H9 (cell line): ENCODE measurements at regions not wholly inside any gene's neighbourhood (a gene's known extent, or its start where the extent isn't known, plus 50 kb on each side); places are given as distances from the start of the nearest gene placed in this dataset.

Experiments
- DNase-seq: peaks from one replicate; pipeline ENCODE4 v3.0.0-alpha.2; 2017
- H2AFZ ChIP-seq: one replicate; pipeline ENCODE4 v1.6.1; 2013; ENCODE audit warnings: mild to moderate bottlenecking, low read length, control low read depth, moderate library complexity
- H2AK5ac ChIP-seq: 2 replicates; pipeline ENCODE4 v1.6.1; 2013; ENCODE audit warnings: low read length, control low read depth, mixed read lengths; ENCODE audit not compliant: insufficient read length
- H2BK120ac ChIP-seq: one replicate; pipeline ENCODE4 v1.6.1; 2013; ENCODE audit warnings: low read depth, mild to moderate bottlenecking, low read length, control low read depth, inconsistent platforms; ENCODE audit not compliant: poor library complexity, severe bottlenecking
- H2BK12ac ChIP-seq: 2 replicates; pipeline ENCODE4 v1.6.1; 2013; ENCODE audit warnings: low read length, control low read depth, mixed read lengths, low read depth; ENCODE audit not compliant: insufficient read length
- H2BK15ac ChIP-seq: 2 replicates; pipeline ENCODE4 v1.6.1; 2013; ENCODE audit warnings: low read depth, low read length, control low read depth
- H2BK20ac ChIP-seq: one replicate; pipeline ENCODE4 v1.6.1; 2013; ENCODE audit warnings: low read depth, mild to moderate bottlenecking, low read length, control low read depth, inconsistent platforms; ENCODE audit not compliant: poor library complexity, severe bottlenecking
- H2BK5ac ChIP-seq: 2 replicates; pipeline ENCODE4 v1.6.1; 2013; ENCODE audit warnings: low read length, control low read depth, mixed read lengths; ENCODE audit not compliant: insufficient read length
- H3K14ac ChIP-seq: 2 replicates; pipeline ENCODE4 v1.6.1; 2013; ENCODE audit warnings: low read length, control low read depth; ENCODE audit not compliant: insufficient read depth
- H3K18ac ChIP-seq: 2 replicates; pipeline ENCODE4 v1.6.1; 2013; ENCODE audit warnings: low read depth, mild to moderate bottlenecking, mixed read lengths, low read length, control low read depth; ENCODE audit not compliant: insufficient read length
- H3K23ac ChIP-seq: 2 replicates; pipeline ENCODE4 v1.6.1; 2013; ENCODE audit warnings: low read length, control low read depth, mixed read lengths, low read depth; ENCODE audit not compliant: insufficient read length
- H3K23me2 ChIP-seq: 2 replicates; pipeline ENCODE4 v1.6.1; 2013; ENCODE audit warnings: low read depth, mild to moderate bottlenecking, mixed read lengths, low read length, control low read depth; ENCODE audit not compliant: insufficient read length, poor library complexity, severe bottlenecking
- H3K27ac ChIP-seq: 2 replicates; pipeline ENCODE4 v1.5.1; 2013; ENCODE audit warnings: low read length, control low read depth, mixed read lengths, low read depth; ENCODE audit not compliant: insufficient read length
- H3K27me3 ChIP-seq: 2 replicates; pipeline ENCODE4 v1.6.1; 2013; ENCODE audit warnings: low read length, control low read depth, inconsistent platforms; ENCODE audit not compliant: insufficient read depth
- H3K4ac ChIP-seq: 2 replicates; pipeline ENCODE4 v1.6.1; 2013; ENCODE audit warnings: low read depth, mild to moderate bottlenecking, control low read depth, inconsistent platforms, low read length, moderate library complexity
- H3K4me1 ChIP-seq: 2 replicates; pipeline ENCODE4 v1.6.1; 2013; ENCODE audit warnings: low read length, control low read depth, inconsistent platforms; ENCODE audit not compliant: insufficient read depth
- H3K4me2 ChIP-seq: 2 replicates; pipeline ENCODE4 v1.6.1; 2013; ENCODE audit warnings: low read length, control low read depth, mixed read lengths; ENCODE audit not compliant: insufficient read length, insufficient read depth
- H3K56ac ChIP-seq: 2 replicates; pipeline ENCODE4 v1.6.1; 2013; ENCODE audit warnings: low read depth, mild to moderate bottlenecking, mixed read lengths, low read length, control low read depth; ENCODE audit not compliant: insufficient read length
- H3K79me1 ChIP-seq: 2 replicates; pipeline ENCODE4 v1.6.1; 2013; ENCODE audit warnings: low read depth, mild to moderate bottlenecking, moderate library complexity, low read length, control low read depth, inconsistent platforms; ENCODE audit not compliant: insufficient read depth, poor library complexity, severe bottlenecking
- H3K79me2 ChIP-seq: 2 replicates; pipeline ENCODE4 v1.6.1; 2013; ENCODE audit warnings: low read length, control low read depth, inconsistent platforms; ENCODE audit not compliant: insufficient read depth
- H3K9ac ChIP-seq: 2 replicates; pipeline ENCODE4 v1.6.1; 2013; ENCODE audit warnings: low read length, control low read depth, mixed read lengths; ENCODE audit not compliant: insufficient read length; ENCODE audit errors: extremely low read depth
- H3K9me3 ChIP-seq: one replicate; pipeline ENCODE4 v1.6.1; 2013; ENCODE audit warnings: low read depth, low read length, inconsistent platforms; ENCODE audit not compliant: control insufficient read depth
- H3T11ph ChIP-seq: one replicate; pipeline ENCODE4 v1.6.1; 2013; ENCODE audit warnings: mild to moderate bottlenecking, low read length, control low read depth, inconsistent platforms
- H4K20me1 ChIP-seq: one replicate; pipeline ENCODE4 v1.6.1; 2013; ENCODE audit not compliant: control insufficient read depth, insufficient read length, insufficient read depth
- H4K5ac ChIP-seq: 2 replicates; pipeline ENCODE4 v1.6.1; 2013; ENCODE audit warnings: low read depth, mild to moderate bottlenecking, mixed read lengths, low read length, control low read depth; ENCODE audit not compliant: insufficient read length
- H4K8ac ChIP-seq: replicated peaks from 2 replicates; pipeline ENCODE4 v1.6.1; 2013; ENCODE audit warnings: low read length, control low read depth, mixed read lengths, low read depth; ENCODE audit not compliant: insufficient read length
- H4K91ac ChIP-seq: 2 replicates; pipeline ENCODE4 v1.6.1; 2013; ENCODE audit warnings: low read depth, mild to moderate bottlenecking, moderate library complexity, mixed read lengths, low read length, control low read depth; ENCODE audit not compliant: insufficient read length
- H3K27ac Mint-ChIP-seq, 3 experiments: 2 replicates in 2 of 3; 3 replicates in 1 of 3; pipeline ENCODE4 v1.8.0; 2020 to 2021; ENCODE audit warnings: mixed read lengths in 3 of 3, mild to moderate bottlenecking in 1 of 3, moderate library complexity in 1 of 3
- H3K27me3 Mint-ChIP-seq: 2 replicates; pipeline ENCODE4 v1.8.0; 2021; ENCODE audit warnings: low read depth, mild to moderate bottlenecking, moderate library complexity, mixed read lengths
- H3K36me3 Mint-ChIP-seq, 3 experiments: 2 replicates in 2 of 3; 3 replicates in 1 of 3; pipeline ENCODE4 v1.8.0; 2020 to 2021; ENCODE audit warnings: low read depth in 3 of 3, mixed read lengths in 3 of 3; ENCODE audit not compliant: insufficient read depth in 1 of 3
- H3K4me1 Mint-ChIP-seq, 2 experiments: 2 replicates each; pipeline ENCODE4 v1.8.0; 2020; ENCODE audit warnings: mixed read lengths in 2 of 2
- H3K4me3 Mint-ChIP-seq, 2 experiments: 2 replicates in 1 of 2; 3 replicates in 1 of 2; pipeline ENCODE4 v1.8.0; 2020 to 2021; ENCODE audit warnings: mild to moderate bottlenecking in 2 of 2, mixed read lengths in 2 of 2, moderate library complexity in 1 of 2
- H3K9me3 Mint-ChIP-seq, 2 experiments: 2 replicates in 1 of 2; 3 replicates in 1 of 2; pipeline ENCODE4 v1.8.0; 2020; ENCODE audit warnings: mild to moderate bottlenecking in 2 of 2, mixed read lengths in 2 of 2, moderate library complexity in 1 of 2
- WGBS: extraction: QIAGEN DNeasy Blood & Tissue Kit; methylation state at CpG from one replicate; pipeline ENCODE4 v1.1.7; 2013; ENCODE audit warnings: missing lambda C conversion rate, low lambda C conversion rate, mixed read lengths; ENCODE audit not compliant: insufficient read length; ENCODE audit errors: extremely low coverage; 5-methylcytosine and 5-hydroxymethylcytosine counted together
- TF ChIP-seq, protein P1 (sequence below): fragments of 200-600 bp; sonication (generic); conservative IDR thresholded peaks from 3 replicates; pipeline ENCODE4 v1.8.0; 2021; ENCODE audit warnings: antibody characterized with exemption, mild to moderate bottlenecking

DNA sequence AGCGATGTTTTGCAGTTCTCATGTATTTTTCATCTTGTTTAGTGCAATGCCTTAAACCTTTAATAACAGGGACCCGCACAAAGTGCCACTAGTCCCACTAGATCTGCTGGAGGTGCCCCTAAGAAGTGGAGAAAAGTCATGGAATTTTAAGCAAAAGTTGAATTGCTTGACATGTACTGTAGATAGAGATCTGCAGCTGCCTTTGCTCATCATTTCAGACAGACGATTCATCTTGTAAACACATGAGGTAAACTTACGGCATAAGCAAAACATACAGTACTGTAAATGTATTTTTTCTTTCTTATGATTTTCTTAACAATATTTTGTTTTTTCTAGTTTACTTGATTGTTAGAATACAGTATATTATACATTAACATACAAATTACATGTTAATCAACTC is 295.6 kb downstream of the CASP12 start:
- H3K27ac ChIP-seq, result no peak overlapping the region
- H2BK20ac ChIP-seq, result no peak overlapping the region
- Mint-ChIP-seq H3K9me3 (peaks cover 9 to 30% of the 10 kb centered on the region in 2 experiments; a peak in 4 of 5 replicates), H3K27me3 (no peaks in the 10 kb centered on the region), H3K4me3 (no peak overlapping the region), H3K27ac (no peak overlapping the region), H3K36me3 (peaks cover 0 to 19% (median 13%) of the 10 kb centered on the region in 3 experiments; a peak in 6 of 7 replicates), H3K4me1 (peaks cover 0 to 8% of the 10 kb centered on the region in 2 experiments; a peak in 2 of 4 replicates)
- H3K9me3 ChIP-seq, result no peaks in the 10 kb centered on the region
- H3K4ac ChIP-seq, result no peak overlapping the region
- TF ChIP-seq, protein P1, sequence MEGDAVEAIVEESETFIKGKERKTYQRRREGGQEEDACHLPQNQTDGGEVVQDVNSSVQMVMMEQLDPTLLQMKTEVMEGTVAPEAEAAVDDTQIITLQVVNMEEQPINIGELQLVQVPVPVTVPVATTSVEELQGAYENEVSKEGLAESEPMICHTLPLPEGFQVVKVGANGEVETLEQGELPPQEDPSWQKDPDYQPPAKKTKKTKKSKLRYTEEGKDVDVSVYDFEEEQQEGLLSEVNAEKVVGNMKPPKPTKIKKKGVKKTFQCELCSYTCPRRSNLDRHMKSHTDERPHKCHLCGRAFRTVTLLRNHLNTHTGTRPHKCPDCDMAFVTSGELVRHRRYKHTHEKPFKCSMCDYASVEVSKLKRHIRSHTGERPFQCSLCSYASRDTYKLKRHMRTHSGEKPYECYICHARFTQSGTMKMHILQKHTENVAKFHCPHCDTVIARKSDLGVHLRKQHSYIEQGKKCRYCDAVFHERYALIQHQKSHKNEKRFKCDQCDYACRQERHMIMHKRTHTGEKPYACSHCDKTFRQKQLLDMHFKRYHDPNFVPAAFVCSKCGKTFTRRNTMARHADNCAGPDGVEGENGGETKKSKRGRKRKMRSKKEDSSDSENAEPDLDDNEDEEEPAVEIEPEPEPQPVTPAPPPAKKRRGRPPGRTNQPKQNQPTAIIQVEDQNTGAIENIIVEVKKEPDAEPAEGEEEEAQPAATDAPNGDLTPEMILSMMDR, result no peak
- no peaks in the 10 kb centered on the region for H3K4me1 ChIP-seq
- no peak overlapping the region for H3K23ac ChIP-seq
- H2AK5ac ChIP-seq, result no peak overlapping the region
- H3K18ac ChIP-seq, result no peak overlapping the region
- no peak overlapping the region for H3K9ac ChIP-seq
- no peak overlapping the region for H4K8ac ChIP-seq
- no peak overlapping the region for H2BK5ac ChIP-seq
- H3K79me2 ChIP-seq, result no peaks in the 10 kb centered on the region
- no peaks in the 10 kb centered on the region for H3K79me1 ChIP-seq
- no peak overlapping the region for H4K5ac ChIP-seq
- H4K91ac ChIP-seq, result no peak overlapping the region
- H2BK12ac ChIP-seq, result no peak overlapping the region
- no peak overlapping the region for H3T11ph ChIP-seq
- H2AFZ ChIP-seq, result no peak overlapping the region
- H3K56ac ChIP-seq, result no peak overlapping the region
- no peak overlapping the region for H2BK15ac ChIP-seq
- no peak overlapping the region for H2BK120ac ChIP-seq
- DNase-seq, result no peak
- no peaks in the 10 kb centered on the region for H3K23me2 ChIP-seq
- H3K4me2 ChIP-seq, result no peak overlapping the region
- H3K14ac ChIP-seq, result no peak overlapping the region
- no peaks in the 10 kb centered on the region for H4K20me1 ChIP-seq
- WGBS, result no CpG with 5 or more reads among the region's 4 CpGs
- no peaks in the 10 kb centered on the region for H3K27me3 ChIP-seq
